ENCODE measurements at regions not wholly inside any gene's neighbourhood (a gene's known extent, or its start where the extent isn't known, plus 50 kb on each side); places are given as distances from the start of the nearest gene placed in this dataset.

DNA sequence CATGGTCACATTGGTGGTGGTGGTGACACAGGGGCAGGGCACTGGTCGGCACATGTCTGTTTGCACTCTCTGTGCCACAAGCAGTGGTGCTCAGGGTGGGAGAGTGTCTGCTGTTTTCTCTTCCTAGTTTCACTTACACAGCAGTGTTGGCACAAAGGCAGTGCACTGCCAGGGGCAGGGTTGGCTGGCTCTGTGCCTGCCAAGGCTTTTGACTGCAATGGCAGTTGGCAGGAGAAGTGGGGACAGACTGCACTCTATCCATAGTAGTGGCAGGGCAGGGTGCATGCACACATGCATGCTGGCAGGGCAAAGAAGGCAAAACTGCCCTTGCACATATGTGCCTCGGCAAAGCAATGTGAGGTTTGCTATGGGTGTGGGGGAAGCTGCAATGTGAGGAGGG is 635.9 kb downstream of the SUCLG1 start:
- no peak for TF ChIP-seq CTCF (IDR thresholded peaks at IDR 0.05; ENCODE audit: low read length)
- no peak for TF ChIP-seq EZH2 (IDR thresholded peaks at IDR 0.05; ENCODE audit: borderline replicate concordance, low read length)
